HCT116 (cell line): ENCODE measurements at regions not wholly inside any gene's neighbourhood (a gene's known extent, or its start where the extent isn't known, plus 50 kb on each side); places are given as distances from the start of the nearest gene placed in this dataset.
"Not testable (repeated sequence)": the region's sequence is repeated elsewhere in the genome, so short reads cannot be mapped to it uniquely, and the experiment has no call there.

ENCODE experiments used
- ATAC-seq: fragments of 200-7000 bp; cut with Tn5 transposase; 2 replicates; pipeline ENCODE4 v1.9.1; 2020; ENCODE audit warnings: mild to moderate bottlenecking, moderate library complexity
- BruUV-seq: library from RNA; stranded (reverse); fragments of 400-500 nt; replicated peaks from 2 replicates; lab custom pipeline; 2021; lab: Mats Ljungman, UMichigan
- CTCF ChIA-PET: fragments of 300-600 bp; sonication (Branson Sonifier 250); formaldehyde crosslinking; loops from one replicate; lab custom pipeline; 2021; ENCODE audit warnings: antibody characterized with exemption; lab: Charles Lee
- POLR2A ChIA-PET: fragments of 300-600, 350-600 bp; sonication (Branson Sonifier 250); formaldehyde crosslinking; loops from one replicate; lab custom pipeline; 2021; ENCODE audit warnings: antibody characterized with exemption; lab: Charles Lee
- RAD21 ChIA-PET, 2 experiments: fragments of 300-600 bp; sonication (Branson Sonifier 250); formaldehyde crosslinking; loops; one replicate each; lab custom pipeline; 2023; ENCODE audit warnings: low total read pairs in 2 of 2; ENCODE audit not compliant: uncharacterized antibody in 2 of 2, unreplicated experiment in 2 of 2, low non-redundant PET in 1 of 2; lab: Charles Lee
- DNase-seq: peaks from one replicate; pipeline ENCODE4 v3.0.0-alpha.2; 2010; ENCODE audit warnings: low read depth, low spot score
- H2AFZ ChIP-seq: fragments of 200-600 bp; shearing (Covaris generic), sonication (generic); 2 replicates; pipeline ENCODE4 v1.6.1; 2017; ENCODE audit warnings: low read depth, mixed run types, mixed read lengths, antibody characterized with exemption, low read length; ENCODE audit not compliant: poor library complexity, severe bottlenecking
- H3K27ac ChIP-seq: 2 replicates; pipeline ENCODE4 v1.5.1; 2012; ENCODE audit warnings: low read depth, low read length
- H3K27me3 ChIP-seq: fragments of 200-600 bp; sonication (generic); 2 replicates; pipeline ENCODE4 v1.6.1; 2016; ENCODE audit warnings: mixed run types, low read length, mixed read lengths; ENCODE audit not compliant: insufficient read depth
- H3K36me3 ChIP-seq, 2 experiments: fragments of 200-500 bp in 1 of 2; fragments of 200-600 bp in 1 of 2; sonication (Bioruptor generic) in 1 of 2; sonication (generic) in 1 of 2; 2 replicates each; pipeline versions ENCODE4 v1.5.1 to v1.6.1; 2014 to 2016; ENCODE audit warnings: low read length in 2 of 2, inconsistent platforms in 1 of 2, mixed read lengths in 1 of 2, mixed run types in 1 of 2; ENCODE audit not compliant: insufficient read depth in 2 of 2, control insufficient read depth in 1 of 2
- H3K4me1 ChIP-seq, 2 experiments: fragments of 200-600 bp in 1 of 2; sonication (generic) in 1 of 2; 2 replicates each; pipeline versions ENCODE4 v1.5.1 to v1.6.1; 2012 to 2017; ENCODE audit warnings: low read length in 2 of 2, inconsistent platforms in 1 of 2, mild to moderate bottlenecking in 1 of 2, mixed read lengths in 1 of 2, mixed run types in 1 of 2, moderate library complexity in 1 of 2; ENCODE audit not compliant: insufficient read depth in 2 of 2, control insufficient read depth in 1 of 2
- H3K4me2 ChIP-seq: fragments of 200-600 bp; sonication (generic); 2 replicates; pipeline ENCODE4 v1.6.1; 2017; ENCODE audit warnings: mixed run types, low read length, mixed read lengths
- H3K4me3 ChIP-seq, 2 experiments: fragments of 200-600 bp in 1 of 2; sonication (generic) in 1 of 2; replicated peaks in 1 of 2; 2 replicates each; pipeline ENCODE4 v1.5.1; 2011 to 2016; ENCODE audit warnings: low read length in 2 of 2, control low read depth in 1 of 2, low read depth in 1 of 2, mild to moderate bottlenecking in 1 of 2, mixed read lengths in 1 of 2, mixed run types in 1 of 2
- H3K79me2 ChIP-seq: fragments of 200-600 bp; sonication (generic); 2 replicates; pipeline ENCODE4 v1.6.1; 2017; ENCODE audit warnings: mild to moderate bottlenecking, mixed run types, low read length, moderate library complexity, mixed read lengths; ENCODE audit not compliant: insufficient read depth
- H3K9ac ChIP-seq: fragments of 200-600 bp; sonication (generic); 2 replicates; pipeline ENCODE4 v1.6.1; 2016; ENCODE audit warnings: low read length, mixed read lengths
- H3K9me2 ChIP-seq: fragments of 200-600 bp; sonication (generic), shearing (Covaris generic); 2 replicates; pipeline ENCODE4 v1.6.1; 2017; ENCODE audit warnings: mixed run types, mild to moderate bottlenecking, moderate library complexity; ENCODE audit not compliant: insufficient read depth
- H3K9me3 ChIP-seq, 2 experiments: fragments of 200-500 bp in 1 of 2; fragments of 200-600 bp in 1 of 2; sonication (Bioruptor generic) in 1 of 2; sonication (generic) in 1 of 2; 2 replicates each; pipeline ENCODE4 v1.6.1; 2014 to 2017; ENCODE audit warnings: low read length in 2 of 2, mixed read lengths in 2 of 2, inconsistent platforms in 1 of 2, low read depth in 1 of 2, mild to moderate bottlenecking in 1 of 2, mixed run types in 1 of 2, moderate library complexity in 1 of 2; ENCODE audit not compliant: control insufficient read depth in 1 of 2, insufficient read depth in 1 of 2
- H4K20me1 ChIP-seq: fragments of 200-600 bp; sonication (generic), shearing (Covaris generic); 2 replicates; pipeline ENCODE4 v1.6.1; 2017; ENCODE audit warnings: mixed run types, mild to moderate bottlenecking, moderate library complexity; ENCODE audit not compliant: insufficient read depth
- intact Hi-C: fragments of 100-400 bp; cut with micrococcal nuclease; formaldehyde crosslinking; loops from 2 replicates; pipeline ENCODE4 v1.10.0; 2022

- BruUV-seq, H2AFZ ChIP-seq, H3K79me2 ChIP-seq, H3K4me1 ChIP-seq, H3K4me3 ChIP-seq, H3K9me3 ChIP-seq, H3K4me2 ChIP-seq, H3K27ac ChIP-seq, H3K9ac ChIP-seq, DNase-seq, H3K27me3 ChIP-seq, CTCF ChIA-PET, H3K9me2 ChIP-seq, RAD21 ChIA-PET, intact Hi-C loops, POLR2A ChIA-PET, H4K20me1 ChIP-seq, H3K36me3 ChIP-seq: not testable (repeated sequence)
- ATAC-seq, result peak; percentile 65
Observed at GRCh38 chr21:6126976-6127732, 4394.2 kb upstream of the TPTE start.

- H3K9me3 ChIP-seq, H2AFZ ChIP-seq, ATAC-seq, RAD21 ChIA-PET, H3K4me1 ChIP-seq, intact Hi-C loops, DNase-seq, H3K79me2 ChIP-seq, H4K20me1 ChIP-seq, H3K4me3 ChIP-seq, BruUV-seq, H3K9me2 ChIP-seq, H3K36me3 ChIP-seq, H3K9ac ChIP-seq, CTCF ChIA-PET, H3K27me3 ChIP-seq, H3K4me2 ChIP-seq, POLR2A ChIA-PET, H3K27ac ChIP-seq: not testable (repeated sequence)
Observed at GRCh38 chr21:6130734-6131133, 4390.6 kb upstream of the TPTE start.

GRCh38 chr21:6133373-6133772, 4388.0 kb upstream of the TPTE start:
- POLR2A ChIA-PET, intact Hi-C loops, H3K27me3 ChIP-seq, H3K79me2 ChIP-seq, DNase-seq, H3K4me3 ChIP-seq, H3K9ac ChIP-seq, ATAC-seq, H3K27ac ChIP-seq, H3K36me3 ChIP-seq, H2AFZ ChIP-seq, H3K9me3 ChIP-seq, H3K9me2 ChIP-seq, H4K20me1 ChIP-seq, H3K4me1 ChIP-seq, BruUV-seq, CTCF ChIA-PET, H3K4me2 ChIP-seq, RAD21 ChIA-PET: not testable (repeated sequence)

- H3K9ac ChIP-seq, H3K27me3 ChIP-seq, BruUV-seq, H3K9me2 ChIP-seq, RAD21 ChIA-PET, DNase-seq, H3K27ac ChIP-seq, H3K79me2 ChIP-seq, H3K4me2 ChIP-seq, H4K20me1 ChIP-seq, POLR2A ChIA-PET, H3K4me1 ChIP-seq, ATAC-seq, intact Hi-C loops, CTCF ChIA-PET, H2AFZ ChIP-seq, H3K36me3 ChIP-seq, H3K9me3 ChIP-seq, H3K4me3 ChIP-seq: not testable (repeated sequence)
Observed at GRCh38 chr21:6133852-6134630, 4387.3 kb upstream of the TPTE start.
